NOMO-1 treated with dmso at 0.1 percent for 144 hours (cell line): ENCODE measurements at regions not wholly inside any gene's neighbourhood (a gene's known extent, or its start where the extent isn't known, plus 50 kb on each side); places are given as distances from the start of the nearest gene placed in this dataset.

Experiments used
- DNase-seq: peaks from one replicate; lab custom pipeline; 2025; ENCODE audit not compliant: unreplicated experiment; lab: John Stamatoyannopoulos, UW

GRCh38 chr22:34687116-34687515 lies 378.8 kb upstream of the ISX start:
- DNase-seq: no peak

- no peak for DNase-seq
Measured at GRCh38 chr22:34688825-34689224, 377.1 kb upstream of the ISX start.

- DNase-seq: no peak
Measured at GRCh38 chr22:34696557-34696956, 369.4 kb upstream of the ISX start.

DNA sequence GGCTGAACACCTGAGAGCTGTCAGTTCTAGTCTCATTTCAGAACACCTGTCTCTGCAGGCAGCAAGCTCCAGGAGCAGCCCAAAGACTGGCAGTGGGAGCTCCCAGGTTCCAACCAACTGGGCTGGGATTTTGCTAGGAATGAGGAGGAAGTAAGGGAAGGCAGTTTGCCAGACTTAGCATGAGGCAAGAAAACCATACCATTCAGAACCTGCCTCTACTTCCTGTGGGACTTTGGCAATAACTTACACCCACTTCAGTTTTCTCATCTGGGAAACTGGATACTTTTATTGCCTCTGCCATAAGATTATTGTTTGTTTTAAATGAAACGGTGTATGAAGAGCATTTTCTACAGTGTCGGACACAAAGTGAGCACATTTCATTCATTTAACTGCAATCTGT lies 363.7 kb upstream of the ISX start:
- no peak for DNase-seq

- DNase-seq: no peak
Measured at GRCh38 chr22:34709641-34710040, 356.3 kb upstream of the ISX start.

DNA sequence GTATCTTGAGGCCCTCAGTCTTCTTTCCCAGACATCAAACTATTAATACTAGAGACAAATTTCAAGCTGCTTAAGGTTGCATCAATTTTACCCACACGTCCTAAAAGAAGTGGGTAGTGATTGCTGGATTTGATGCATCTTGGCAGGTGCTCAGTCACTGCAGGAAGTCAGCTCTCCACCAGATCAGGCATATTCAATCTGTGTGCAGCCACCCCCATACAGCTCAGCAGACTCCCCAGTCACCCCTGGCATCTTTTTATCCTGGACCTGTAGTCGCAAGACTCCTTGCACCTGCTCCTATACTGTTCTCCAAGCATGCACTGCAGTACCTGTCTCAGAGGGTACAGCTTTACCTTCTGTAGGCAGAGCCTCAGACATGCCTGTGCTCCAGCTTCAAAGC lies 343.1 kb upstream of the ISX start:
- no peak for DNase-seq

DNA sequence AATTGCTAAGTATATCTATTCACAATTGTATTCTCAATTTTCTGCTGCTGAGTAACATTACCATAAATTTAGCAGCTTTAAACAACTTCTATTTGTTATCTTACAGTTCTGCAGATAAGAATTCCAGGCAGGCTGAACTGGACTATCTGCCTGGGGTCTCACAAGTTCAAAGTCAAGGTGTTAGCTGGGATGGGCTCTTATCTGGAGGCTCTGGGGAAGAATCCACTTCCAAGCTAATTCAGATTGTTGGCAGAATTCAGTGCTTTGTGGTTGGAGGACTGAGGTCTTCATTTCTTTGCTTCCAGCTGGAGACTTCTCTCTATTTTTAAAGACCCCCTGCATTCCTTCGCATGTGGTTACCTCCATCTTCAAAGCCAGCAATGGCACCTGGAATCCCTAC lies 329.9 kb upstream of the ISX start:
- no peak for DNase-seq

GRCh38 chr22:34738661-34739400 lies 327.1 kb upstream of the ISX start:
- DNase-seq: no peak

- DNase-seq: no peak
Measured at GRCh38 chr22:34743110-34743751, 322.7 kb upstream of the ISX start.

- no peak for DNase-seq
Measured at GRCh38 chr22:34760276-34761008, 305.5 kb upstream of the ISX start.

GRCh38 chr22:34761111-34761510 lies 304.8 kb upstream of the ISX start:
- DNase-seq: no peak

DNA sequence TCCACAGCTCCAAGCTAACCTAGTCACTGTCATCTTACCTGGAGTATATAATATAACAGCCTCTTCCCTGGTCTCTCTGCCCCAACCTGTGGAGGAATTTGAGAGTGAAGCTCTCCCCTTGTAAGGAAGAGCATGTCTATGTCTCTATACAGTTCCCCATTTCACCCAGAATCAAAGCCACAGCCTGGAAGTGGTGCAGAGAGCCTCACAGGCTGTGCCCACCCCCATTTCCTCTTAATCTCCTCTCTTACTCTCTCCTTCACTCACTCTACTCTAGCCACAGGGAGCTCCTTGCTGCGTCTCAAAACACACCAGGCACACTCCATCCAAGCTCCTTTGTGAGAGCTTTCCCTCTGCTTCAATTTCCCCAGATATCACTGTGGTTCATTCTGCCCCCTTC lies 302.5 kb upstream of the ISX start:
- DNase-seq: no peak

DNA sequence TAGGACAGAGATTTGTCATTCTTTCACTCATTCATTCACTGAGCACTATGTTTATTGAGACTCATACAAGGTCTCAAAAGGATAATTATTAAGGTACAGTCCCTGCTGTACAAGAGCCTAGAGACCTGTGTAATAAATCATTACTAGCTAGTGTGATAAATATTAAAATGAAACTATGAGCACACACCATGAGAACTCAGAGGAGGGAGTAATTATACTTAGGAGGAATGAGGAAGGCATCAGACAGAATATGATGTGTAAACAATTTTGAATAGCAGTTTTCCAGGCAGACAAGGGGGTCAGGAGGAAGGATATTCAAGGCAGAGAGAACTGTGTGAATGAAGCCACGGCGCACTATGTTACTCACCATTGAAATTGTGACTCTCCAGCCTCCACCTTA lies 300.8 kb upstream of the ISX start:
- DNase-seq: no peak

DNA sequence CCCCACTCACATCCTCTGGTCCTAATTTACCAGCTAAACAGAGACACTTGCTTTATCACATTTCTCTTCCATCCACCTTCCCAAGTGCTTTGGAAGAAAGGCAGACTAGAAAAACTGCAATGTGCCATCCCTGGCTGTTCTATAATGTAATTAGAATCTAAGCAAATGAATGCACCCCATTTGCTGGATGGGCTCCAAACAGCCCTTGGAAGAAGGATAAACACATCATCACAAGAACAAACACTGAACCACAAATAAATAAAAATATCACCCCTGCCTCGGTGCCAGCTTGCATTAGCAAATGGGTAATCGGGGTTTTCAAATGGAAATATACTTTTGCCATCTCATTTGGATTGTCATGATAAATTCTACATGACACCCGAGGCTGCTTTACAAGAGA lies 296.6 kb upstream of the ISX start:
- DNase-seq: no peak

DNA sequence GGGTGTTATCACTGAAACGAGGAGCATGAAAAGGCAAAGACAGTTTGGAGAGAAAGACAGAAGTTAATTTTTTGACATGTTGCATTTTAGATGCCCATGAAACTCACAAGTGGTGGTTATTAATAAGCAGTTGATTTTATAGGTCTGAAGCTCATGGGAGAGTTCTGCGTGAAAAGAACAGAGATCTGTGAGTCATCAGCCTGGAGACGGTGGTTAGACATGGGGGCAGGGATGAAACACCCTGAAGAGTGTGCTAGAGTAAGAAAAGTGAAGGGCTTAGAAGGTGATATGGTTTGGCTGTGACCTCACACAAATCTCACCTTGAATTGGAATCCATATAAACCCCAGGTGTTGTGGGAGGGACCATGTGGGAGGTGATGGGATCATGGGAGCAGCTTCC lies 289.1 kb upstream of the ISX start:
- DNase-seq: no peak

- no peak for DNase-seq
Measured at GRCh38 chr22:34781681-34782080, 284.3 kb upstream of the ISX start.

- DNase-seq: no peak
Measured at GRCh38 chr22:34783436-34783835, 282.5 kb upstream of the ISX start.

DNA sequence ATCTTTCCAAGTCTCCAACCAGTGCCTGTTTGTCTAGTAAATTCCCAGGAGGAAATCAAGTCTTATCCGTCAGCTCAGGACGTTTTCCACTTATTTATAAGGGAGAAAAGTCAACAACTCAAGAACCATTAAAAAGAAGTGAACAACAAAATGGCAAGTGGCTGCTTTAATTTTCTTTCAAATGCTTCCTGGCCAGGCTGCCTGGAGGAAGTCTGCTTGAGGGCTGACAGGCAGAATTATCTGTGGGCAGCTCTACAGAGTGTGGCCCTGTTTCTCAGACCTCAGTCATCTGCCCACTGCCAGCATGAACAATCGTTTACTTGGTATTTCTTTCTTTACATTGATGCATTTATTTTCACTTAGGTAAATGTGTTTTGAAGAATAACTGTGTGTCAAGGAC lies 281.9 kb upstream of the ISX start:
- no peak for DNase-seq

GRCh38 chr22:34797826-34798225 lies 268.1 kb upstream of the ISX start:
- DNase-seq: no peak

- DNase-seq: no peak
Measured at GRCh38 chr22:34798605-34799004, 267.4 kb upstream of the ISX start.

- no peak for DNase-seq
Measured at GRCh38 chr22:34800260-34800980, 265.5 kb upstream of the ISX start.

GRCh38 chr22:34801221-34801620 lies 264.7 kb upstream of the ISX start:
- DNase-seq: no peak
